NCI-H1436 treated with DMSO at 0.1 percent for 48 hours (cell line): ENCODE measurements at regions not wholly inside any gene's neighbourhood (a gene's known extent, or its start where the extent isn't known, plus 50 kb on each side); places are given as distances from the start of the nearest gene placed in this dataset.

Experiments
- DNase-seq: peaks from one replicate; lab custom pipeline; 2025; lab: John Stamatoyannopoulos, UW

DNA sequence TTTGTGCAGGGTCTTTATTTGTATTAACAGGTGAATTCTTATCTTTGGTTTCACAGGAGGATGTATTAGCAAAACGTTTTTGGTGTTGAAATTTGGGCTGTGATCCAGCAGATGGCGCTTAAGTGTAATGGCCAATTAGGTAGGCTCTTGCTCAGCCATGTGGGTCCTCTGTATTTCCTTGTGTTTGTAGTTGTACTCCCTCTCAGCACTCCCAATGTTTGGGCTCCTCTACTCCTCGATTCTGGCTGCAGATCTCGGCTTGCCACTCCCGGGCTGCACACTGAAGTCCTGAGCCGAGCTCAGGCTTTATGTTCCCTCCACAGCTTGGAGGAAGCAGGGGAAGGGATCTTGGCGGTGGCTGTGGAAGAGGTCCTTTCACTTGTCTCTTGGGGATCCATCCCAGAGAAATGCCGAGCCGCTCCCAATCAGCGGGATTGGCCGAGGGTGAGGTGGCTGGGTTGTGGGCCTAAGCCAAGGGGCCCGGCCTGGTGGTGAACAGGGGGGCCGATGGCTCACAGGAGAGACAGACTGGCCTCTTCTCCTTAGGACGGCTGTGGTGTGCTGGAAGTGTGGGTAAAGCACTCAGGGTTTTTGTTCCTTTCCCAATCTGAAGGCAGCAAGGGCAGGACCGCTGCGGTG, 133.7 kb downstream of the AEBP2 start:
- no peak for DNase-seq

DNA sequence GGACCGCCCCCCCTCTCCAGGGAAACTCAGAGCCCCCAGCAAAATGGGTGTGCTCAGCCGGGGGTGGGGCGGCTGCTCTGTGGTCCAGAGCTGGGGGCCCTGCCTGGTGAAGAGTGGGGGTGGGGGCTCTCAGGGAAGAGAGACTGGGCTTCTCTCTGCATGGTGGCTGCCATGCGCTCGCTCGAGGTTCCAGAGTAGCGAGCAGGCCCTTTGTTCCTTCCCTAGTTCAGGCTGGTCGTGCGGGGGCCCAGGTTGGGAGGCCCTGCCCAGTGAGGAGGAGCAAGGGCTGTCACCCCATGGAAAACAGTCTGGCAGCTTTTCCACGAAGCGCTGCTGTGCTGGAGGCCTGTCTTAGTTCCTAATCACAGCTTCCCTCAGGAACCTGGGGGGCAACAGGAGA, 134.6 kb downstream of the AEBP2 start:
- DNase-seq: no peak

DNA sequence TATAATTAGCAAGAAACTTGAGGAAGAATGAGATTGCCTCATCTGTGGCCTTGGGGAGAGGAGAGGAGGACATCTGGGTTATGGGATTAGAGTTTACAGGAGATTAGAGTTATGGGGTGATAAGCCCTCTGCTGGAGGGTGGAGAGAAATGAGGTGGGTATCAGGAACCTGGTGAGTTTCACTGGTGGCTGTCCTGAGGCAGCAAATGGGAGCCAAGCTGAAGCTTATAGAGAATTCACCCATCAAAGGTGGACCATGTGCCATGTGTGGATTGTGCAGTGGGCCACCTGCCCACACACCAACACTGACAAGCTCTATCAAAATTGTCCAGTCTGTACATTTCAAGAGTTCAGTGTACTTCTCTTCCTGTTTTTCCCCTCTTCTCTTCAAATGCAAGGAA, 135.3 kb downstream of the AEBP2 start:
- no peak for DNase-seq

DNA sequence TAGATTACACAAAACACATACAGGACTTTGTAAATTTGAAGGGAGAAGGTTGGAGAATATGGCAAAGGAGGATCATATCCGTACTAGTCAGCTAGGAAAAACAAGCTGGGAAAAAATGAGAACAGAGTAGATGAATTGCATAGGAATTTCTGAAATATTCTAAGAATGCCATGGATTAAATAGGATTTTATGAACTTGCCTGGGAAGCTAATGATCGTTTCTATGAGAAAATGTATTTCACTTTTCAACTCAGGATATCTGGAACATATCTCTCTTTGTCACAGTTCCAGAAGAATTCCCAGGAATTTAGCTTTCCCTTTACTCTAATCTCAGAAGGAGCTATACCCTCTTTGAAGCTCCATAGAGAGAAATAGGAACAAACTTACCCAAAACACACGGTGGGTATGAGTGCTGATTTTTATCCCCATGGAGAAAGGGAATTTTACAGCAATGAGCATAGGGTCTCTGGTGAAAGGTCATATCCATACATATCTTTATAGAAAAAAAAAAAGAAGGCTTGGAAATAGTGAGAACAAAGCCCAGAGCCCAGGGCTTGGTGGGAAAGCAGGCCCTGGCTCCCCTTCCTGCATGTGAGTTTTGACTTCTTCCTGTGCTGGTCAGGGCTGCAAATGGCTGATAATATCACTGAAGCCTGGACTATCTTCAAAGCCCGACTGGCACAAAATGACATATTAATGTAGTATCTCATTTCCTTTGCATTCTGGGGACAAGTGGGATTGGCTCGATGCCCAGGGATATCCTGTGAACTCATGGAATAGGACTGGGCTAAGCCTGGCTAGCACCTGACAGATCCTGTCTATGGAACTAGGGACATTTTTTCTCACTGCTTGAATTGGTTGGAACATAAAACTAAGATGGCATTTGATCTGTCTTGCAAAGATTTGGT, 136.3 kb downstream of the AEBP2 start:
- DNase-seq: no peak

DNA sequence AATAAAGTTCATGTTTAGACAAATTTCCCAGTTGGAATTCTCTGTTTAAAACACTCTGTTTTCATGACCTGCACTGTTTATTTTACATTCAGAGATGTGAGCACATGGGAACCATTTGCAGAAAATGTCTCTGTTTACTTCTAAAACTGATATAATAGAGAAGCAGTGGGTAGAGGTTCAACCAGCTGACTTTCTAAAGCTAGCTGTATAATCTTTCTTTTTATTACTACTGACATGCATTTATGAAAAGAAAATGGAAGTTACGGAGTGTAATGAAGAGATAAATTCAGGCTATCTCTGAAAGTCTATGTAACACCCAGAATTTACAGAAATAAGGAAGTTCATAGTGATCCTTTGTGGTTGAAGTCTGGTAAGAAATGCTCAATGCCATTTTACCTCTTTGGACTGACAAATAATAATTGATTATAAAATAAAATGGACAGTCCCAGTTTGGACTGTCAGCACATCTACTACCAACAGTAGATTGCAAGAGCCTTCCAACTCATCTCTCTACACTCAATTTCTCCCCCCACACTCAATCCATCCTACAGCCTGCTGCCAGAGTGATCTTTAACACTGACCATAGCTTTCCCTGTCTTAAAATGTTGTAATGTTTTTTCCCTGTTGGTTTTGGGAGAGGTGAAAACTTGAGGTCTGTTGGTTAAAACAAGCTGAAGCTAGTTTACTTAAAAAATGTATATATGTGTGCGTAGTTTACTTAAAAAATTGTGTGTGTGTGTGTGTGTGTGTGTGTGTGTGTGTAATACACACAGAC, 137.4 kb downstream of the AEBP2 start:
- no peak for DNase-seq

DNA sequence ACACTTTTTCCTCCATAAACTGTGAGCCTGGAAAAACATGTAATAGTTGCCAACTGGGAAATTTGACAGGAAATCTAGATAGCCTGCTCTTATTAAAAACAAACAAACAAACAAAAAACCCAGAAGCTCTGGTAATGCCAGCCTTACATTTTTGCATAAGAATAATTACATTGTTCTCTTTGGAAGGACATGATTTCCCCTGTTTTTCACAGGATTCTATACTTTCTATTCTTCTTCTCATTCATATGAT, 137.9 kb downstream of the AEBP2 start:
- no peak for DNase-seq

DNA sequence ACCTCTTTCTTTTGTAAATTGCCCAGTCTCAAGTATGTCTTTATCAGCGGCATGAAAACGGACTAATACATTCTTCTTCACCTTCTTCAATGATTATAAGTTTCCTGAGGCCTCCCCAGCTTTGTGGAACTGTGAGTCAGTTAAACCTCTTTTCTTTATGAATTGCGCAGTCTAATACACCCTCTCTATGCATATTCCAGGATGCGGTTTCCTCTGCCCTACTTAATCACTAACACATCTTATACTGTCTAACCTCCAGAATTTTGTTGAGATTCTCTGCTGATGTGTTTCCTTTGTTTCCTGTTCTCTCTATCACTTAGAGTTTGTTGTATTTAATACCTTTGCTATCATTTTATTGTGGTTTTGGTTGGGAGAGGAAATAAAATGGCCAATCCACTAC, 145.4 kb downstream of the AEBP2 start:
- no peak for DNase-seq

DNA sequence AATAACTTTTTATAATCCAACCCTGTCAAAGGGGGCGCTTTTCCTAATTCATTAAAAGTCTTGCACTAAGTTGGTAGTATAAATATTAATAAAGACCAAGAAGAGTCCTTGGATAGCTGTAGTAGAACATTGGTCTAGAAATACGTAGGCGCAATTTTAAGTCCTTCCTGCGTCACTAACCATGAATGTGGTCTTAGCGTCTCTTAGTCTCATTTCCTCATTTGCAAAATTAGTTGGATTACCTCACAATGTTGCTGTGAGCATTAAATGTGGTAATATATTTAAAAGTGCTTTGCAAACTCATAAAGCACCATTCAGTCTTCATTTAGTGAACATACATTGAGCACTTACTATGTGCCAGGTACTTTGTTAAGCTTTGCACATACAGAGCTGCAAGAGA, 149.7 kb downstream of the AEBP2 start:
- DNase-seq: no peak

DNA sequence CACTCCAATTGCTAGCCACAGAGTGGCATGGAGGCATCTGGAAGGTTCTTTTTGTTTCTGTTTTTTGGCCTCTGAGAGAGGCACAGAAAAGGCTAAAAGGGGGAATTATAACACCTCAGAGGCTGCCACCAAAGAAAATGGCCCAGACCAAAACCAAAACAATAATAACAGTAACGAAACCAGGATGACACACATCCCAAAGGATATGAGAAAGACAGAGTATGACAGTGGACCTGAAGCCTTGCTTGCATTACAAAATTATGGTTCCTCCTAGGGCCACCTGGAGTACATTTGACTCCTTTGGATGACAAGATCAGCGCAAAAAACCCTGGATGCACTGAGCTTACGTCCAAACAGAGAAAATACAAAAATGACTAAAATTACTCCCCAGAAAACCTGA, 152.7 kb downstream of the AEBP2 start:
- no peak for DNase-seq

DNA sequence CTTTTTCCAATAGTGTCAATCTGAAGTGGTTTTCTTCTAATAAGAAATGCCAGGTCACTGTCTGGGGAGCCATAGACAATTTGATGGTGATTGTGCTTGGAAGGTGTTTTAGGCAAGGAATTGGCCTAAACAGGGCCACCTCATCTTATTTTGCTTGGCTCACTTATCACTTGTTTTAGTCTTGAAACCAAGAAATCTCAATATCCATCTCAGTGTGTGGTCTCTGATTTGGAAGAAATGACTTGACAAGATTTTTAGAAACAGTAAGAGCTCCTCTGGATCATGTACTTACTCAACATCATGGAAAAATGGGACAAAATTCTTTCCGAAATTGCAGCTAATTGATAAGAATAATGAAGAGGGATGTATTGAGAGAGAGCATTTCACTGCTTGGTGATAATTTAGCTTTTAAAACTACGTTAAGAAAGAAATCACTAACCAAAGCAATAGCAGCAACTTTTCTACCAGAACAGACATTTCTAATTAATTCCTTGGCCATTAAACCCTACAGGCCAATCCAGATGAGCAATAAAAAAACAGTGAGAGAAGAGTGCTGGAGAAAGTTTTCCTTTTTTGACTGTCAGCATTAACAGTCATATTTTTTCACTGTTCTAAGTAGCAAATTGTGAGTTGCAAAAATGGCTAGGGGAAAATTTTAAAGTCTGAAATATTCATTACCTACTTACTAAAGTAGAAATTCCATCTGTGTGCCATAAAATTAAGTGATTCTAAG, 157.3 kb downstream of the AEBP2 start:
- DNase-seq: no peak

DNA sequence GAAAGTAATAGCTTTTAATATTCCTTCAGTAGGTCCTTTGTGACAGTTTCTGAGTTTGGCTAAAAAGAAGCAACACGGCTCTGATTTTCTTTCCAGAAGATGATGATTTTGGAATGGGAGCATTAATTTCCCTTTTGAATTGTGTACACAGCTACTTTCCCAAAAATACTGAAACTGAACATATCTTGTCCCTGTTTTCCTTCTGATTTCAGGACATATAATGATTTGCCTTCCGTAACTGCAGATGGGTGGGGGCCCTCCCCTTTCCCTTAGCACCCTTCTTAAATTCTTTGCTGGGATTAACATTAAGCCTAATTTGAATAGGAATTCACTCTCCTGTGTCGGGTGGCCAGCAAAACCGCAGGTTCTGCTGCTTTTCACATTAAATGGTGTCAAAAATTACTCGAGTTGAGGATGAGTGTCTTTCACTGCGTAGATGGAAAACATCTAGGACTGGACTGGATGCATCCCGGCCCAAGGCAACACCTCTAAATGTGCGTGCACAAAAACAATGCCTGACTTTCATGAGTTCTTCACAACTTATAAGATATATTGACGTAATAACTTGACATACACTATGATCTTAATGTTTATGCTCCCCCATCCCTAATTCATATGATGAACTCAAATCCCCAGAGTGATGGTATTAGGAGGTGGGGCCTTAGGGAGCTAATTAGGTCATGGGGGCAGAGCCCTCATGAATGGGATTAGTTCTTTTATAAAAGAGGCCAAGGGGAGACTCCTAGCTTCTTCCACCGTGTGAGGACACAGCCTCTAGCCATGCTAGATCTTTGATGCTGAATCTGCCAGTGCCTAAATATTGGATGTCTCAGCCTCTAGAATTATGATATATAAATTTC, 158.1 kb downstream of the AEBP2 start:
- no peak for DNase-seq

DNA sequence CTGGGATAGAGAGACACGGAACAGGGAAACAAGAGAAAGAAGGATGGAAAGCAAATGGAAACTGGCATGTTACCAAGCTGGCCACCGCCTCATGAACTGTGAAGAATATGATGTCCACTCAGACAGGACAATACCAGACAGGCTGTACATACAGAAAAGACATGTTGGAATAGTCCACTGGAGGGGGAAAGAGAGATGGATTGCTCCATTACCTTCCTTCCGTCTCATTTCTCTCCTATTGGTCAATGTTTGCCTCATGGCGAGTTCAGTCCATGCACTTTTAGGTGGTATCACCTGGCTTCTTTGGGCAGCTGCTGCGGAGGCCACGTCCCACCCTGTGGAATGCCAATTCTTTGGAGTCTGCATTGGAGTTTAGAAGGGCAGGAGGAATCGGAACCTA, 166.4 kb downstream of the AEBP2 start:
- DNase-seq: no peak

DNA sequence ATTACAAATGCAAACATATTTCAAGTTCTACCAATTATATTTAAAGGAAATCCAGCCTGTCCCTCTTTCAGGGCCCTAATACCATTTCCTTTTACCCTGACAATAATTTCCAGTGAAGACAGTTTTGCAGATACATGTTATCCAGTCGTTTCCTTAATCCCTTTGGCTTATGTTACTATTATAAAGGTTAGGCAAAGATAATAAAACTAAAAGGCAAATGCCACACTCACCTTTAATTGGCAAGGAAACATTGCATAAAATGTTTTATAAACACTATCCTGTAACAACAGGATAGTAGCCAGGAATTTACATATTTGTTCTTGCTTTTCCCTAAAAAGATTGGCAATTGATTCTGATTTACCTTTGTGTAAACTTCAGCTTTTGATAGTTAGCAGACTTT, 168.7 kb downstream of the AEBP2 start:
- no peak for DNase-seq

DNA sequence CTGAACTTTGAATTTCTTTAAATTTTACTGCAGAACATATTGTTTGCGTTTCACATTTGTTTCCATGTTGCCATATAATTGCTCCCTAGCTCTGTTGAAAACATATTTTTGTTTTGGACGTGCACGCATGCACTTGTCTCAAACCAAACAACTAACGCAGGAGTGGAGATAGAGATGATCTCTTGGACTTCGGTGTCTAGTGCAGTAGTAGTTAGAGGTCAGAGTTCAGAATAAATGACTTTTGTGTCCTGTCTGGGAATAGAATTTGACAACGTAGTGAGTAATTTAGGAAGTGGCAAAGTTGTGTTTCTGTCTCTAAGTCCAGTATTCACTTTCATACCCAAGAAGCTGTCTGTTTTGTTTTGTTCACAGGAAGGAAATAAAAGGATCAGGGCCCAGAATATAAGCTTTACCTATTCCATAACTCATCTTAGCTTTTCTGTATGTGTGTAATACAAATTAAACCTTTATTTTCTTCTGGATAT, 173.8 kb downstream of the AEBP2 start:
- DNase-seq: no peak

DNA sequence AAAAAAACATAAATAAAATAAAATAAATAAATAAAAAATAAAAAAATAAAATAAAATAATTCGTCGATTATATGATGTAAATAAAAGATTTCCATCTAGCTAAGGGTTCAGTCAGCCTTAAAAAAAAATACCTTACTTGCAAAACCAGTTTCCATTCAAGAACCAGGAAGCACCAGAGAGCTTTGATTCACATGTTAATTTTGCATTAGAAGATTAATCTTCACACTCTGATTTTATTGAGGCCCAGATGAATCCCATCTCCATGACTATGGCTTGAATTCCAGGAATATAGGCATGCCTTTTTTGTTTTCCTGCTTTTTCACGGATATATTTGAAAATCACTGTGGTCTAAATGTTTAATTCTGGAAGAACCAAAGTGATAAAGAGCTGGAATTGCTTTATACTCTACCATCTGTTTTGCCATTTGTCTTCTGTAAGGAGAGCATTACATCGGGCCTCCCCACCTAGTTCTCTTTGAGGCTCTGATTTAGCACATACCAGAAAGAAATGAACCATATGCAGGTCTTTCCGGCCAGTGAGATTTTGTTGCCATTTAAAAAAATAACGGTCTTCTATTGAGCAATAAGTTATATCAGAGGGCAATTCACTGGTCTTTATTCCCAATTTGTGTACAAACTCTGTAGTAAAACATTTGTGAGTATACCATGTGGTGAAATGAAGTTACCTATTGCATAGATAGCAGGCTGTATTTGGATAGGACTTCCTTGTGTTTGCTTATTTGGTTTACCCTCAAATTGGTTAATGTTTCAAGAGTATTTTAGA, 175.5 kb downstream of the AEBP2 start:
- DNase-seq: no peak

DNA sequence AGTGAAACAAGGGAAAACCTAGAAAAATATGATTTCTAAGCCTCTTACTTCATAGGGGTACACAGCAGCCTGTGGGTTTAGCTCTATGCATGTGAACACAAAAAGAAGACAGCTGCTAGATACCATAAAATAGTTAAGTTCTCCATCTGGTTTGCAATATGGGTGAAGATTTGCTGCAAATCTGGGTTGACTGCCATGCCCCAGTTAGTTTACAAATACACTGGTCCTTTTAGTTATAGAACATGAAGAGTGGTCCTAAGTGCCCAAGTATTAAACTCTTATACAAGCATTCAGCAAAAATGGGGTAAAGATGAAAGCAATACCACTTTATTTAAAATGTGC, 176.1 kb downstream of the AEBP2 start:
- DNase-seq: no peak

DNA sequence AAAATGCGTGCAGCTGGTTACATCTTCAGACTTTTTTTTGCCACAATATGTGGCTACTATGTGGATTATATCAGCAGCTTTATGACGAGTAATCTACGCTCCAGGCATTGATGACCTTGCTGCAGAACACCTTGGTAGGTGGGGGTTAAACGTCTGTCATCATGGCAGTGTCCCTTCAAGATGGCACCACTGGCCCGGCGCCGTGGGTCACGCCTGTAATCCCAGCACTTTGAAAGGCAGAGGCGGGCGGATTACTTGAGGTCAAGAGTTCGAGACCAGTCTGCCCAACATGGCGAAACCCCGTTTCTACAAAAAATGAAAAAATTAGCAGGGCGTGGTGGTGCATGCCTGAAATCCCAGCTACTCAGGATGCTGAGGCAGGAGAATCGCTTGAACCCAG, 177.5 kb downstream of the AEBP2 start:
- DNase-seq: no peak

DNA sequence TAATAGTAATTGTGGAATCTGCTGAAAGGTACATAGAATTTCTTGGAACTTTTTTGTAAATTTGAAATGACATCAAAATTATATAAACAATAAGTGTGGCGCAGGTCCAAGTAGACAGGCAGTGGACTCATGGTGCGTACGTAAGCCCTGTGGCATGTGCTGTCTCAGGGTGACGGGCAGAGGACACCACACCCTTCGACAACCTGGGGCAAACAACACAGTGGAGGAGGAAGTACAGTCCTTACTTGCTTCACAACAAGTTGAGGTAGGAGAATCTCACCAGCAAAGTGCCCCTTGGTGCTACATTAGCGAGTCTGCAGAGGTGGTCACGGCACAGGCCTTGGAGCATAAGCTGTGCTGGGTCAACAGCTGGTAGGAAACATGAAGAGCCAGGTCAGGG, 180.9 kb downstream of the AEBP2 start:
- no peak for DNase-seq

DNA sequence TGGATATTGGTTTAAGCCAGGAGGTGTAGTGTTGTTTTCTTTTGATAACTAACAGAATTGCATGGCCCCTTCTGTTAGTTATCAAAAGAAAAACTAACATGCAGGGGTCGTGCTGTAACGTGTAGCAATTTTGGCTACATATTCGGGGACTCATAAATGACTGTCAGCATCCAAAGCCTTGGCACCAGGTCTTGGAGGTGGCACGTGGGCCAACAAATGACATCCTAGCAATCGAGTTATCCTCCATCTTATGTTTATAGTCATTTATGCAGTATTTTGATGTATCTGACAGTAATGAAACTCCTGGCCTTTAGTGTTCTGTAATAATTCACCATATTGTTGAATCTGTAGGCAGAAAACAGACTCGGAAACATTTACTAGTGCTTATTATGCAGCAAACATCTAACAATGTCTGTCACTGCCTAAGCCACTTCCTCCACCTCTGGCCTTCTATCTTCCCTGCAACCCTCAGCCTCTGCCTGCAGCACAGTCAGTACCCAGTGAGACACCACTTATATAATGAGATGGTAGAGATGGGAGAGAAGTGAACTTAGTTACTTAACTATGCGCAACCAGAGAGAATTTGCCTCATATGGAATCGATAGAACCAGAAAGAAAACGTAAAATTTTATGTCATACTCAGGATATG, 184.6 kb downstream of the AEBP2 start:
- no peak for DNase-seq

DNA sequence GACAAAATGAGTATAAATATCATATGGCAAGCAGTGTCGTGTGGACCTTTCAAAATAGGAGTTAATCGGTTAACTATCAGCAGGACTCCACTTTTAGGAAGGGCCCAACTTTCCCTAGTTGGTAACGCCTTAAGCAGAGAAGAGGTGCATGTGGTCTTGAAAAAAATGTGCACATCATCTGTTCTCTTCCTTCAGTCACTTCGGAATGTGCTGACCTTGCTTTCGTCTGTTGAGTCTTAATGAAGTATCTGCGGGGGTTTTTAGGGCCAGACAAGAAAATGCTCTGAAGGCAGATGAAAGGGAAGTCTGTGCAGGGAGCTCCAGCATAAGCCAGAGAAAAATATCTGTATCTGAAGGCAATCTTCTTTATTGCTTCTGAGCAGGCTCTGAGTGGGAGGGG, 185.2 kb downstream of the AEBP2 start:
- DNase-seq: no peak
